GM18511 (cell line): ENCODE measurements at regions not wholly inside any gene's neighbourhood (a gene's known extent, or its start where the extent isn't known, plus 50 kb on each side); places are given as distances from the start of the nearest gene placed in this dataset.
"Not testable (repeated sequence)": the region's sequence is repeated elsewhere in the genome, so short reads cannot be mapped to it uniquely, and the experiment has no call there.

ENCODE experiments used
- ATAC-seq: cut with Tn5 transposase; IDR thresholded peaks from one replicate; pipeline ENCODE4 v1.9.1; 2021; ENCODE audit warnings: mild to moderate bottlenecking, moderate library complexity; ENCODE audit not compliant: unreplicated experiment

- no peak for ATAC-seq
Observed at GRCh38 chr7:149569025-149569725, 71.6 kb upstream of the ZNF746 start.

DNA sequence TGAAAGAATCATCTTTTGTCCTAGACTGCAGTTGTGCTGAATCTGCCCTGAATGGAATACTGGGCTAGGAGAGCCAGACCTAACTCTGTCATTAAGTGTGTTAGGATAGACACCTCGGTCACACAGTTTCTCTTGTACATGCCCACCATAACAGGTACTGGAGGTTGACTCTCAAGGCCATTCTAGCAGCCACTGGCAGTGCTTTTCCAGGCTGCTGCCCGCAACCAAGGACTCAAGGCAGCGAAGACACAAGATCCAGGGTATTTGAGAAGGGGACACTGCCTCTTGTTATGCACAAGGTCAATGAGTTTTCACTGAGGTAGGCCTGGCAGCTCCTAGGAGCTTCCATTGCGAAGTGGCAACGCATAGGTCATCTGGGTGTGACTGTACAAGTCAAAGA is 70.6 kb upstream of the ZNF746 start:
- no peak for ATAC-seq

- no peak for ATAC-seq
Observed at GRCh38 chr7:149566103-149566502, 68.5 kb upstream of the ZNF746 start.

DNA sequence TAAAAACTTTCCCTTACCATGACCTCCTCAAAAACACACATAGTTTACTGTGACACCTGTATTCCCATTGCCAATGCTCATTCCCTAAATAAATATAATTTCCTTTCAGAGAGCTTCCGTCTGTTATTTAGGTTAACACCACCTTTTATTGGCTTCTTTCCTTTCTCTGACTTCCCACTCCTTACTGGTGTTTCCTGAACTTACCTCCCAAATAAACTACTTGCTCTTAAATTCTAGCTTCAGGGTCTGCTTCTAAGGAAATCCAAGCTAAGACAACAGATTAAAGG is 67.4 kb upstream of the ZNF746 start:
- ATAC-seq = no peak

DNA sequence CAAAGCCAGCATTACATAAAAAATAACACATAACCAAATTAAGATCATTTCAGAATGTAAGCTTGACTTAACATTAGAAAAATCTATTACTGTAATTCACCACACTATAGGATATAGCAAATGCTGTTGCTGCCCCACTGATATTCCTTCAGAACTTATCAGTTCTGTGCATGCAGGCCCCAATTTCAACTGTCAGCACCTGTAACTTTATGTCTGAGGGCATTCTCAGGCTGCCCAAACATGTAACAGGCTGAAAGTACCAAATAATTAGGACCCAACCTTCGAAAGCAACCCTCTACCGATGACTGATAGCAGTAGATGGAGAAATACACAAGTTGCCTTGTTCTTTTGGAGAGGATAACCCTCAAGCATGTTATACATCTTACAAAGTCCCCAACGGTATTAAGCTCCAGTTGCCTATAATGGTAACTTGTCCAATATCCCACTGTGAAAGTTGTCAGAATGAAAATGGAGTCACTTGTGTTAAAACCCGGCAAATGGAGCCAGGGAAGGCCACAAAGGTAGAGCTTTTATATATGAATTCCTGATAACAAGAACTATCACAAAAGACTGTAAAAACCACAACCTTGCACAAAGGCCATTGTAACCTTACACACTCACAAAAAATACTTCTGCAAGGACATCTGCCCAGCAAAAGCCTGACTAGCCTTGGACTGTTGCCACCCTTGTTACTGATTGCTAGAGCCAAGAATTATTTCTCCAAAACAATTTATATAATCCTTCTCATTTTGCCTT is 66.9 kb upstream of the ZNF746 start:
- ATAC-seq = no peak

- no peak for ATAC-seq
Observed at GRCh38 chr7:149562602-149563001, 65.0 kb upstream of the ZNF746 start.

DNA sequence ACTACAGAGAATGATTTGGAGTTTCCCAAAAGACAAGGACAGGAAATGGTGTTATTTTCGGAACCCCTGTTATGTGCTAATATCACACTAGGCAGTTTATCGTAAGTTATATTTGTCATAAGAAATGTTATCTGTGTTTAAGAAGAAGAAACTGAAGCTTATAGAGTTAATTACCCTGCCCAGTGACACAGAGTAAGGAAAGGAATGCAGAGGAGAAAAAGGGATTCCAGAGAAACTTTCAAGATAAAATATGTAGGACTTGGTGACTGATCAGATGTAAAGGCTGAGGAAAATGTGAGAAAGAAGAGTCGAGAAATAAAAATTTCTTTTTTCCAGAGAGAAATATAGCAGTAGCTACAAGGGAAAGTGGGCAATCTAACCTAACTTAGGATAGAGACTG is 63.5 kb upstream of the ZNF746 start:
- no peak for ATAC-seq

- no peak for ATAC-seq
Observed at GRCh38 chr7:149559711-149560110, 62.1 kb upstream of the ZNF746 start.

DNA sequence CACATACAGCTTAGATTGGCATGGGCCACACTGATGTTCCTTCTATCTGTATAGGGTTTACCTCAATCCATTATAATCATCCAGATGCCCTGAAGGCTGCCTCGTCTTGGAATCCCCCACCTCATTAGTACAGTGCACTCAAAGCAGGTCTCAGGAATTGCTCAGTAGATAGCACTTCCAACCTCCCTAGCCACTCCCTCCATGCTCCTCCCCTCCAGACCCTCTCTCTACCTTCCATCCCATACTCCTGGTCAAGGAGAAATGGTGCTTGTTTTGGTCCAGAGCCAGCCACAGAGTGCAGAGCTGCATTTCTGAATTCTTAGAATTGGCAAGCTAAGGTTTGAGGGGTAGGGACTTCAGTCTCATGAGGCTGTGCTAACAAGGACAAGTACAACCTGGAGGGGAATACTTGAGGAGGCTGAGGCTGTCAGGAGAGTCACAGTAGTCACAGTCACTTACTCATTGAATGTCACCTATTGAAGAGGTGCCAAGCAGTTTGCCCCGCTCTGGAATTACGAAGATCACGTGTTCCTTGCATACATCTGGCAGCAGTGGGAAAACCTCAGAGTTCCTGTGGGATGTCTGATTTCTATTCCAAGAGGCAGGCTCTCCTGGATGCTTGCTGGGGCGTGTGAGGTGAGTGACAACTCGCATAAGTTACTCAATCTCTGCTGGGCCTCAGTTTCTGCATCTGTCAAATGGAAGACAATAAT is 60.7 kb upstream of the ZNF746 start:
- ATAC-seq = no peak

DNA sequence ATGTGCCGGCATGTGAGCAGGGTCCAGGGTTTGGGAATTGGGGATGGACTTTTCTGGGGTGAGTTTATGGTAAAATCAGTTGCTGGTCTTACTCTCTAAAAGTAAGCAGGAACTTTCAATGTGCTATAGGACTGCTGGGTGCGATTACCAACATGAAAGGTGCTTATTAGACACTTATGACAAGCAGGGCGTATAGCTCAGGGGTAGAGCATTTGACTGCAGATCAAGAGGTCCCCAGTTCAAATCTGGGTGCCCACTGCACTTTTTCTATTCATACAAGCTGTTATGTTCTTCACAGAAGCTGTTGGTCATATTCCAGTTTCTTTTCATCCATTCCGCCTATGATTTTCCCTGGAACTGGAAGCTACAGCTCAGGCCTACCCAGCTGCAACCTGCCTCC is 58.9 kb upstream of the ZNF746 start:
- ATAC-seq = not testable (repeated sequence)

GRCh38 chr7:149554821-149555220 is 57.2 kb upstream of the ZNF746 start:
- ATAC-seq = not testable (repeated sequence)

- not testable (repeated sequence) for ATAC-seq
Observed at GRCh38 chr7:149553991-149554390, 56.4 kb upstream of the ZNF746 start.

- ATAC-seq = no peak
Observed at GRCh38 chr7:149552799-149553198, 55.2 kb upstream of the ZNF746 start.
